ENCODE measurements at regions not wholly inside any gene's neighbourhood (a gene's known extent, or its start where the extent isn't known, plus 50 kb on each side); places are given as distances from the start of the nearest gene placed in this dataset.

DNA sequence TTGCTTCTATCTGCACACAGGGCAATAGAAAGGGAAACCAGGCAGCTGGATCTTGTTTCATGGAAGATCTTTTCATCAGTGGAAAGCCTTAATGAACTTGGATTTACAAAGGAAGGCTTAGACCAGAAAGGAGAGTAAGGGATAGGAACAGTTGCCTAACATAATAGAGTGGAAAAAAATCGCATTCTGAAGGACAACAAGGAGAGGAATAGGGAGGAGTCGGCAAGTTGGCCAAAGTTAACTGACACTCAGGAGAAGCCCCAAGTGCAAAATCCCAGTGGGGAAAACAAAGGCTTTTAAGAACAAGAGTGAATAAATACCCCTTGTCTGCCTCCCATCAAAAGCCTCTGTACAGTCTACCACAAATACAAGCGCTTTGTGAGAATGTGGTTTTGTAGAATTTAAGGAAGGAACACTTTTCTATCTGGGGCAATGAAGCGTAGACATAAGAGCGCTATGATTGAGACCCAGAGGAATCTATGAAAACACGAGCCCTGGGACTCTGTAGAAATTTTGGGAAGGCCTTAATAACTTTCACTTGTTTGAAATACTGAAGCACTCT is 74.1 kb downstream of the ZNF648 start:
- WGBS, 5 donors: 61 to 71% (median 64%) methylated on average over 6 of the region's 6 CpGs

DNA sequence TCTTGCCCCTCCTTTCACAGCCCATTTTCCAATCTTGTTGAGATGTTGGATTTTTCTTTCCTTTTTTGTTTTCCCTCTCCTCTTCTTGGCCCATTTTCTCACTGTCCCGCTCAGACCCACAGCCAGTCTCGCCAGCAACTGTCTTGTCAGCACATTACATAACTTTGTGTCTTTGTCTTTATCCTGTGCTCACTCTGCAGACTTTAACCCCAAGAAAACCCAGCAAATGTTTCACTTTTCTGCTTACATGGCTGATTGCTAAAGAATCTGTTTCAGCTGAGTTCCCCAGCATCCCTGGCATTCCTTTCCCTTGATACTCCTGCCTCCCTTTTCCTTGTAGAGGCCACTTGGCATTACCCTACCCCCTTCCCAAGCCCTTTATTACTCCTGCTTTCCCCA is 74.6 kb downstream of the ZNF648 start:
- intact Hi-C loops (cut with DNase I; ENCODE audit: low total_unique reads): no loop called here
- no peaks in the 10 kb centered on the region for H3K4me1 ChIP-seq
- H3K9me3 ChIP-seq: no peaks in the 10 kb centered on the region
- H3K4me3 ChIP-seq: no peak overlapping the region
- TF ChIP-seq POLR2A (IDR thresholded peaks at IDR 0.05): no peak
- TF ChIP-seq, protein P1, sequence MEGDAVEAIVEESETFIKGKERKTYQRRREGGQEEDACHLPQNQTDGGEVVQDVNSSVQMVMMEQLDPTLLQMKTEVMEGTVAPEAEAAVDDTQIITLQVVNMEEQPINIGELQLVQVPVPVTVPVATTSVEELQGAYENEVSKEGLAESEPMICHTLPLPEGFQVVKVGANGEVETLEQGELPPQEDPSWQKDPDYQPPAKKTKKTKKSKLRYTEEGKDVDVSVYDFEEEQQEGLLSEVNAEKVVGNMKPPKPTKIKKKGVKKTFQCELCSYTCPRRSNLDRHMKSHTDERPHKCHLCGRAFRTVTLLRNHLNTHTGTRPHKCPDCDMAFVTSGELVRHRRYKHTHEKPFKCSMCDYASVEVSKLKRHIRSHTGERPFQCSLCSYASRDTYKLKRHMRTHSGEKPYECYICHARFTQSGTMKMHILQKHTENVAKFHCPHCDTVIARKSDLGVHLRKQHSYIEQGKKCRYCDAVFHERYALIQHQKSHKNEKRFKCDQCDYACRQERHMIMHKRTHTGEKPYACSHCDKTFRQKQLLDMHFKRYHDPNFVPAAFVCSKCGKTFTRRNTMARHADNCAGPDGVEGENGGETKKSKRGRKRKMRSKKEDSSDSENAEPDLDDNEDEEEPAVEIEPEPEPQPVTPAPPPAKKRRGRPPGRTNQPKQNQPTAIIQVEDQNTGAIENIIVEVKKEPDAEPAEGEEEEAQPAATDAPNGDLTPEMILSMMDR (IDR thresholded peaks at IDR 0.05 in 8 of 11, conservative IDR thresholded peaks at IDR 0.05 in 3 of 11): no peak
- no peak for TF ChIP-seq POLR2AphosphoS5 (IDR thresholded peaks at IDR 0.05)
- WGBS, 5 donors: 65 to 86% (median 73%) methylated on average over 2 of the region's 2 CpGs
- H3K36me3 ChIP-seq: no peaks in the 10 kb centered on the region
- H3K27me3 ChIP-seq (replicated peaks in 1 of 7): peaks cover 0 to 18% (median 0%) of the 10 kb centered on the region in 7 donors
- DNase-seq: no peak
- no peak overlapping the region for H3K27ac ChIP-seq

More for the DNA sequence above, 74.1 kb downstream of the ZNF648 start:
- Histone ChIP-seq H3K4me3 (no peak overlapping the region), H3K27me3 (replicated peaks in 1 of 7) (peaks cover 0 to 18% (median 0%) of the 10 kb centered on the region in 7 donors), H3K9me3 (no peaks in the 10 kb centered on the region), H3K36me3 (no peaks in the 10 kb centered on the region), H3K4me1 (no peaks in the 10 kb centered on the region), H3K27ac (no peak overlapping the region)
- no peak for DNase-seq
- intact Hi-C loops (cut with DNase I; ENCODE audit: low total_unique reads): no loop called here
- TF ChIP-seq POLR2AphosphoS5 (IDR thresholded peaks at IDR 0.05) (no peak), POLR2A (IDR thresholded peaks at IDR 0.05) (no peak)
- TF ChIP-seq, protein P1 (IDR thresholded peaks at IDR 0.05 in 8 of 11, conservative IDR thresholded peaks at IDR 0.05 in 3 of 11): no peak

DNA sequence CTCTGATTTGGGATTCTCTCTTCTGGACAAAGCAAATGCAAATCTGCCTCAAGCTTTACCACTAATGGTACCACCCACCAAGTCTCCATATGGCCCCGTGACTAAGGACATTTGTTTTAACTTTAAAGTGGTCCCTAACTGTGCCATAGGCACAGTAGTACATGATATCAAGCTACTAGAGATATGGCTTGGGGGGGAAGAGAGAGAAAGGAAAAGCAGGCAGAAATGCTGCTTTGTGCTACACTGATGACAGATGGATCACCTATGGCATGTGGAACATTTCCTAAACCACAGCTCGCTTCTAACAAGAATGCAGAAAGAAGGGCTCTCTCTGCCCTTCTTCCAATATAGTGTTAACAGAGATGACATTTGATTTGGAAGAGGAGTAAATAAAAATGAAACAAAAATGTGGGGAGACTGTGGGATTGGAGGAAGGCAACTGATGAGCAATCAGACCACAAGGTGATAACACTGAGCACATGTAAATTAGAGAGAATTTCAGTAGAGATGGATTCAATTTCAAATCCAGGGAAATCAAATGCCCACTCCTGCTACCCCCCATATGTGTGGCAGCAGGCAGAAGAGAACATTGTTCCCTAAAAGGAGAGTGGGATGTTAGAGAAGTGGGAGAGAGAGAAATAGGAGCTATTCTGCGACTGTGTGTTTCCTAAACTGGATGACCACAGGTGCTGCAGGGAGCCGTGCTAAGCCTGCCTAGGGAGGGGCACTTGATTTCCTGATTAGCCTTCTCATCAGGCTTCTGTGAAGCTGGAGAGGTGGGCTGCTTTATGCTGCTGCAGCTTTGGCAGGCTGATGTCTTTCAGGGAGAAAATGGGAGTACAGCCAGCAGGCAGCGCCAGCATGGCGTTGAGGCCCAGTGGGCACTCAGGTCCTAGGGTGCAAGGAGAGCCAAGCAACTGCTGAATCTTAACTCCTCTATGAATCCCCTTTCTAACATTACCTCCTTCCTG is 75.3 kb downstream of the ZNF648 start:
- no peak overlapping the region for H3K27ac ChIP-seq
- TF ChIP-seq, protein P1 (IDR thresholded peaks at IDR 0.05 in 8 of 11, conservative IDR thresholded peaks at IDR 0.05 in 3 of 11): no peak
- TF ChIP-seq POLR2AphosphoS5 (IDR thresholded peaks at IDR 0.05) (no peak), POLR2A (IDR thresholded peaks at IDR 0.05) (no peak)
- 66 to 74% (median 70%) methylated on average over 6 of the region's 6 CpGs for WGBS, 5 donors
- peaks cover 0 to 18% (median 0%) of the 10 kb centered on the region in 7 donors for H3K27me3 ChIP-seq (replicated peaks in 1 of 7)
- no peaks in the 10 kb centered on the region for H3K4me1 ChIP-seq
- no peak overlapping the region for H3K4me3 ChIP-seq
- no peaks in the 10 kb centered on the region for H3K36me3 ChIP-seq
- intact Hi-C loops (cut with DNase I; ENCODE audit: low total_unique reads): no loop called here
- DNase-seq: no peak
- no peaks in the 10 kb centered on the region for H3K9me3 ChIP-seq

DNA sequence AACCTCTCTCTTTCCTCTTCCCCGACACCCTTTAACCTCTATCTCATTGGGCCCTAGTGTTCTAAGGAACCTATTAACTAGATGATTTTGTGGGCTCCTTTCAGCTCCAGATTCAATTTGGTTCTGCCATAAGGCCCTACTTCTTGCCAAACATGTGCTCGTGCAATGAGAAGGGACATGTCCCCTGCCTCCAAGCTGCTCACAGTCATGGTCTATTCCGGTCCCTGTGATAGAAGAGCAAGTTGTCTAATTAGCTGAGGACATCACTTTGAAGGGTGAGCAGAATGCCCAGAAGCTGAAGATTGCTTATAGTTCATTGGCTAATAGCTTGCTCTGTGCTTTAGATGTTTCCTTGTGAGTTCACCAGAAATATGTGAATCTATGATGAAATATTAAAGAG is 76.2 kb downstream of the ZNF648 start:
- Histone ChIP-seq H3K4me1 (no peaks in the 10 kb centered on the region), H3K27ac (no peak overlapping the region), H3K9me3 (no peaks in the 10 kb centered on the region), H3K27me3 (replicated peaks in 1 of 7) (peaks cover 0 to 11% (median 0%) of the 10 kb centered on the region in 7 donors), H3K36me3 (no peaks in the 10 kb centered on the region), H3K4me3 (no peak overlapping the region)
- 81 to 97% (median 90%) methylated on average over 3 of the region's 3 CpGs for WGBS, 5 donors
- intact Hi-C loops (cut with DNase I; ENCODE audit: low total_unique reads): no loop called here
- DNase-seq: no peak
- TF ChIP-seq, protein P1 (IDR thresholded peaks at IDR 0.05 in 8 of 11, conservative IDR thresholded peaks at IDR 0.05 in 3 of 11): no peak
- TF ChIP-seq POLR2AphosphoS5 (IDR thresholded peaks at IDR 0.05): no peak
- no peak for TF ChIP-seq POLR2A (IDR thresholded peaks at IDR 0.05)
